Thyroid gland (tissue), 4 donors: ENCODE measurements at regions not wholly inside any gene's neighbourhood (a gene's known extent, or its start where the extent isn't known, plus 50 kb on each side); places are given as distances from the start of the nearest gene placed in this dataset.
"Not testable (repeated sequence)": the region's sequence is repeated elsewhere in the genome, so short reads cannot be mapped to it uniquely, and the experiment has no call there.

Experiments
- POLR2A ChIP-seq, 2 donors: fragments of 450-650 bp; IDR thresholded peaks; one replicate each; pipeline ENCODE4 v1.6.1; 2017; ENCODE audit warnings: antibody characterized with exemption in 2 of 2, mild to moderate bottlenecking in 2 of 2, moderate library complexity in 1 of 2
- TF ChIP-seq, protein P1 (sequence below), 6 experiments: fragments of 200-600 bp in 3 of 6; fragments of 450-650 bp in 3 of 6; sonication (generic) in 3 of 6; IDR thresholded peaks; one replicate each; pipeline ENCODE4 v1.5.1; 2016 to 2019; ENCODE audit warnings: antibody characterized with exemption in 6 of 6, mild to moderate bottlenecking in 2 of 6, inconsistent platforms in 1 of 6, moderate library complexity in 1 of 6

DNA sequence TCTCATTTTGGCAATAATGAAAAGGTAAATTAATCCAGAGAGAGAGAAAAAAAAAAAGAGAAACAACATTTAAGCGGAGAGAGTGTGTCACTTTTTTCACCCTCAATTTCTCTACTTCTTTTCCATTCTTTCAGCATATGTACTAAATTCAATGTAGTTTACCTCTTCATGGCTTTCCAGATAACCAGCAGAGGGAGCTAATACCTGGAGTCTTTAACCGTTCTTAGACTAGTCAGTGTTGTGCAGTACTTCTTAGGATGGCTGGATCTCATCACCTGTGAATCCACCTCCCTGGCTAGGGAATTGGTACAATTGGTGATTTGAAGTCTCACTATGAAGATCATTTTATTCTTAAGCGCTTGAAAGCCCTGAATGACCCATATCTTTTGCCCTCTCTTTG is 87.3 kb upstream of the HSFY2 start:
- TF ChIP-seq, protein P1, sequence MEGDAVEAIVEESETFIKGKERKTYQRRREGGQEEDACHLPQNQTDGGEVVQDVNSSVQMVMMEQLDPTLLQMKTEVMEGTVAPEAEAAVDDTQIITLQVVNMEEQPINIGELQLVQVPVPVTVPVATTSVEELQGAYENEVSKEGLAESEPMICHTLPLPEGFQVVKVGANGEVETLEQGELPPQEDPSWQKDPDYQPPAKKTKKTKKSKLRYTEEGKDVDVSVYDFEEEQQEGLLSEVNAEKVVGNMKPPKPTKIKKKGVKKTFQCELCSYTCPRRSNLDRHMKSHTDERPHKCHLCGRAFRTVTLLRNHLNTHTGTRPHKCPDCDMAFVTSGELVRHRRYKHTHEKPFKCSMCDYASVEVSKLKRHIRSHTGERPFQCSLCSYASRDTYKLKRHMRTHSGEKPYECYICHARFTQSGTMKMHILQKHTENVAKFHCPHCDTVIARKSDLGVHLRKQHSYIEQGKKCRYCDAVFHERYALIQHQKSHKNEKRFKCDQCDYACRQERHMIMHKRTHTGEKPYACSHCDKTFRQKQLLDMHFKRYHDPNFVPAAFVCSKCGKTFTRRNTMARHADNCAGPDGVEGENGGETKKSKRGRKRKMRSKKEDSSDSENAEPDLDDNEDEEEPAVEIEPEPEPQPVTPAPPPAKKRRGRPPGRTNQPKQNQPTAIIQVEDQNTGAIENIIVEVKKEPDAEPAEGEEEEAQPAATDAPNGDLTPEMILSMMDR (IDR thresholded peaks at IDR 0.05) = not testable (repeated sequence)
- not testable (repeated sequence) for TF ChIP-seq POLR2A (IDR thresholded peaks at IDR 0.05)
